Activated naive CD8-positive, alpha-beta T cell (primary cell): ENCODE measurements at regions not wholly inside any gene's neighbourhood (a gene's known extent, or its start where the extent isn't known, plus 50 kb on each side); places are given as distances from the start of the nearest gene placed in this dataset.
"Not testable (repeated sequence)": the region's sequence is repeated elsewhere in the genome, so short reads cannot be mapped to it uniquely, and the experiment has no call there.

Source experiments
- H3K27ac Mint-ChIP-seq: one replicate; pipeline ENCODE4 v1.8.0; 2021; ENCODE audit warnings: mixed read lengths
- H3K27me3 Mint-ChIP-seq: one replicate; pipeline ENCODE4 v1.8.0; 2021; ENCODE audit warnings: mixed read lengths
- H3K36me3 Mint-ChIP-seq: one replicate; pipeline ENCODE4 v1.8.0; 2021; ENCODE audit warnings: mixed read lengths
- H3K4me1 Mint-ChIP-seq: one replicate; pipeline ENCODE4 v1.8.0; 2021; ENCODE audit warnings: low read depth, mixed read lengths
- H3K4me3 Mint-ChIP-seq: one replicate; pipeline ENCODE4 v1.8.0; 2021; ENCODE audit warnings: mild to moderate bottlenecking, mixed read lengths
- H3K9me3 Mint-ChIP-seq: one replicate; pipeline ENCODE4 v1.8.0; 2021; ENCODE audit warnings: low read depth, mixed read lengths

- peaks cover 11% of the 10 kb centered on the region for H3K4me1 Mint-ChIP-seq
- no peaks in the 10 kb centered on the region for H3K36me3 Mint-ChIP-seq
- no peak overlapping the region for H3K27ac Mint-ChIP-seq
- no peaks in the 10 kb centered on the region for H3K27me3 Mint-ChIP-seq
- H3K9me3 Mint-ChIP-seq = no peaks in the 10 kb centered on the region
- no peak overlapping the region for H3K4me3 Mint-ChIP-seq
These were observed 72.1 kb upstream of the ARL4D start for GRCh38 chr17:43326490-43327275.

DNA sequence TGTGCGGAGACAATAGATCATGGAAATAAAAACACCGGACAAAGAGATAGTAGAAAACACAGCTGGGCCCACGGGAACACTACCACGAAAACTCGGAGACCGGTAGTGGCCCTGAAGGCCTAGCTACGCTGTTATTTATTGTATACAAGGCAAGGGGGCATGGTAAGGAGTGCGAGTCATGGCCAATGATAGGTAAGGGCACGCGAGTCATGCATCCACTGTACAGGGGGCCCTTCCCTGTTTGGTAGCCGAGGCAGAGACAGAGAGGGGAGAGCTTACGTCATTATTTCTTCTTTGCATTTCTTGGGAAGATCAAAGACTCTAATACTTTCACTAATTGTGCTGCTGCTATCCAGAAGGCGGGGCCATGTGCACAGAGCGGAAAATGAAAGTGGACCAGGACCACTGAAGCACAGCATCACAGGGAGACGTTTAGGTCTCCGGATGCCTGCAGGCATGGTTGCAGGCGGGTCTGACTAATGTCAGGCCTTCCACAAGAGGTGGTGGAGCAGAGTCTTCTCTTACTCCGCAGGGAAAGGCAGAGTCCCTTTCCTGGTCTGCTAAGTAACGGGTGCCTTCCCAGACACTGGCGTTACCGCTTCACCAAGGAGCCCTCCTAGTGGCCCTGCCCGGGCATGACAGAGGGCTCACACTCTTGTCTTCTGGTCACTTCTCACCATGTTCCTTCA, 74.4 kb upstream of the ARL4D start:
- H3K36me3 Mint-ChIP-seq = no peaks in the 10 kb centered on the region
- no peaks in the 10 kb centered on the region for H3K27me3 Mint-ChIP-seq
- no peaks in the 10 kb centered on the region for H3K9me3 Mint-ChIP-seq
- H3K4me1 Mint-ChIP-seq = peaks cover 11% of the 10 kb centered on the region
- H3K27ac Mint-ChIP-seq = peak overlapping the region; percentile 46
- H3K4me3 Mint-ChIP-seq = no peak overlapping the region

DNA sequence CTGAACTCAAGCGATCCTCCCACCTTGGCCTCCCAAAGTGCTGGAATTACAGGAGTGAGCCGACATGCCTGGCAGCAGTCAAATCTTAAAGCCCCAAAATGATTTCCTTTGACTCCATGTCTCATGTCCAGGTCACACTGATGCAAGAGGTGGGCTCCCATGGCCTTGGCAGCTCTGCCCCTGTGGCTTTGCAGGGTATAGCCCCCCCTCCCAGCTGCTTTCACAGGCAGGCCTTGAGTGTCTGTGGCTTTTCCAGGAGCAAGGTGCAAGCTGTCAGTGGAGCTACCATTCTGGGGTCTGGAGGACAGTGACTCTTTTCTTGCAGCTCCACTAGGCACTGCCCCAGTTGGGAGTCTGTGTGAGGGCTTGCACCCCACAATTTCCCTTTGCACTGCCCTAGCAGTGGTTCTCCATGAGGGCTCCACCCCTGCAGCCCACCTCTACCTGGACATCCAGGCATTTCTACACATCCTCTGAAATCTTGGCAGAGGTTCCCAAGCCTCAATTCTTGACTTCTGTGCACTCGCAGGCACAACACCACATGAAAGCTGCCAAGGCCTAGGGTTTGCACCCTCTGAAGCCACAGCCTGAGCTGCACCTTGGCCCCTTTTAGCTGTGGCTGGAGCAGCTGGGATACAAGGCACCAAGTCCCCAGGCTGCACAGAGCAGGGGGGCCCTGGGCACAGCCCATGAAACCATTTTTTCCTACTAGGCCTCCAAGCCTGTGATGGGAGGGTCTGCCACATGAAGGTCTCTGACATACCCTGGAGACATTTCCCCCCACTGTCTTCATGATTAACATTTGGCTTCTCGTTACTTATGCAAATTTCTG, 79.3 kb upstream of the ARL4D start:
- Mint-ChIP-seq H3K36me3 (no peaks in the 10 kb centered on the region), H3K27me3 (no peaks in the 10 kb centered on the region), H3K9me3 (no peaks in the 10 kb centered on the region), H3K27ac (no peak overlapping the region), H3K4me3 (no peak overlapping the region), H3K4me1 (peaks cover 21% of the 10 kb centered on the region)

- Mint-ChIP-seq H3K4me1 (peaks cover 20% of the 10 kb centered on the region), H3K27ac (no peak overlapping the region), H3K36me3 (no peaks in the 10 kb centered on the region), H3K4me3 (peak overlapping the region; percentile 10), H3K9me3 (no peaks in the 10 kb centered on the region), H3K27me3 (no peaks in the 10 kb centered on the region)
These were observed 82.2 kb upstream of the ARL4D start for GRCh38 chr17:43316522-43317142.

DNA sequence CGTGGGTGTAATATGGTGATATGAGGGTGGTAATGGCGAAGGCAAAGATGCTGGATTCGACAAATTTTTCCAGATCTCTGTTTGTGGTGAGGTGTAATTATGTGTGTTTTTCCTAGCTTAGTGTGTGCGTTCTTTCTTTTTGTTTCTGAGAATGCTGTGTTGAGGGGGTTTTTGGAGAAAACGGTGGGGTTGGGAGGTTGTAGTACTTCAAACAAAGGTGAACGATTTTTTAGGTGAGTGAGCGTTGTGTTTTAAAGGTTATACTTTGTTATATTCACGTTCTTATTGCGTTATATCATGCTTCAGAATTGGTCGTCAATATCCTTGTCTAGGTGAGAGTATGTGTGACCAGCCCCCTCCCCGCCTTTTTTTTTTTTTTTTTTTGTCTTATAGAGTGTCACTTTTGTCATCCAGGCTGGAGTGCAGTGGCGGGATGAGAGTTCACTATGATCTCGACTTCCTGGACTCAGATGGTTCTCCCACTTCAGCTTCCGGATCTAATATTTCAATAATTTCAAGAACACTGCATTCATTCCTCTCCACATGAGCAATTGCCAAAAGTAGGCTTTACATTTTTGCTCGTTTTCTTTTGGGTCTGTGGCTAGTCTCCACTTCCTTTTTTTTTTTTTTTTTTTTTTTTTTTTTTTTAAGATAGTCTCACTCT, 82.2 kb upstream of the RNU2-1 start:
- peaks cover 20% of the 10 kb centered on the region for H3K4me1 Mint-ChIP-seq
- H3K36me3 Mint-ChIP-seq = no peaks in the 10 kb centered on the region
- no peaks in the 10 kb centered on the region for H3K9me3 Mint-ChIP-seq
- no peak overlapping the region for H3K4me3 Mint-ChIP-seq
- H3K27me3 Mint-ChIP-seq = no peaks in the 10 kb centered on the region
- H3K27ac Mint-ChIP-seq = no peak overlapping the region

GRCh38 chr17:43315369-43315768, 81.6 kb upstream of the RNU2-1 start:
- Mint-ChIP-seq H3K27ac (no peak overlapping the region), H3K9me3 (no peaks in the 10 kb centered on the region), H3K4me3 (no peak overlapping the region), H3K27me3 (no peaks in the 10 kb centered on the region), H3K4me1 (peaks cover 22% of the 10 kb centered on the region), H3K36me3 (no peaks in the 10 kb centered on the region)

- Mint-ChIP-seq H3K27me3 (no peaks in the 10 kb centered on the region), H3K9me3 (no peaks in the 10 kb centered on the region), H3K36me3 (no peaks in the 10 kb centered on the region), H3K4me1 (peaks cover 22% of the 10 kb centered on the region), H3K27ac (no peak overlapping the region), H3K4me3 (no peak overlapping the region)
These were observed 80.8 kb upstream of the RNU2-1 start for GRCh38 chr17:43314611-43315011.

DNA sequence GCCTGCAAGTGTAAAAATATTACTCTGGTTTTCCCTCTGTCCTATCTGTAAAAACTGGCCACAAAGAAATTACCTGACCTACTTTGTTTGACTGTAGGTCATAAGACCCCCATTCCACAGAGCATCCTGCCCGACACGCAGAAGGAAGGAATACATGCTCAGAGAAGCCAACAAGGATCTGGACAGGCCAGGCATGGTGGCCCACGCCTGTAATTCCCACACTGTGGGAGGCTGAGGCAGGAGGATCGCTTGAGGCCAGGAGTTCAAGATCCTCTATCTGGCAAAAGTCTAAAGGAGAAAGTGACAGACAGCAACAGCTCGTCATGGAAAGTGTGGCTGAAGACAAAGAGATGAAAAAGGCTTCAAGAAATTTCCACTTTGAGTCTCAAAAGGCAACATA, 78.2 kb upstream of the RNU2-1 start:
- Mint-ChIP-seq H3K27ac (peak overlapping the region; percentile 58), H3K4me1 (peaks cover 12% of the 10 kb centered on the region), H3K27me3 (no peaks in the 10 kb centered on the region), H3K36me3 (no peaks in the 10 kb centered on the region), H3K9me3 (no peaks in the 10 kb centered on the region), H3K4me3 (no peak overlapping the region)

GRCh38 chr17:43309505-43310332, 75.9 kb upstream of the RNU2-1 start:
- Mint-ChIP-seq H3K27ac (no peak overlapping the region), H3K27me3 (no peaks in the 10 kb centered on the region), H3K9me3 (no peaks in the 10 kb centered on the region), H3K4me1 (peaks cover 6% of the 10 kb centered on the region), H3K36me3 (no peaks in the 10 kb centered on the region), H3K4me3 (no peak overlapping the region)

DNA sequence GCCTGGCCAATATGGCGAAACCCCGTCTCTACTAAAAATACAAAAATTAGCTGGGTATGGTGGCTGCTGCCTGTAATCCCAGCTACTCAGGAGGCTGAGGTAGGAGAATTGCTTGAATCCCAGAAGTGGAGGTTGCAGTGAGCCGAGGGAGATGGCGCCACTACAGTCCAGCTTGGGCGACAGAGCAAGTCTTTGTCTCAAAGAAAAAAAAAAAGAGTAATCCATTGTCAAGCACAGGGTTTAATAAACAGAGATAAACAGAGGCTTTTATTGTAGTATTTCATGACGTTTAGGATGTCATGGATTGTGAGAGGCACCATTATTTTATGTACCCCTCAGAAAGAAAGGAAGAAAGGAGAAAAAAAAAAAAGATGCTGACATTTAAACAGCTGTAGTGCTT, 75.2 kb upstream of the RNU2-1 start:
- no peaks in the 10 kb centered on the region for H3K27me3 Mint-ChIP-seq
- peaks cover 6% of the 10 kb centered on the region for H3K4me1 Mint-ChIP-seq
- H3K36me3 Mint-ChIP-seq = no peaks in the 10 kb centered on the region
- no peak overlapping the region for H3K27ac Mint-ChIP-seq
- no peaks in the 10 kb centered on the region for H3K9me3 Mint-ChIP-seq
- no peak overlapping the region for H3K4me3 Mint-ChIP-seq

- not testable (repeated sequence) for H3K27me3 Mint-ChIP-seq, H3K9me3 Mint-ChIP-seq
These were observed 71.0 kb upstream of the RNU2-1 start for GRCh38 chr17:43304792-43305191.

DNA sequence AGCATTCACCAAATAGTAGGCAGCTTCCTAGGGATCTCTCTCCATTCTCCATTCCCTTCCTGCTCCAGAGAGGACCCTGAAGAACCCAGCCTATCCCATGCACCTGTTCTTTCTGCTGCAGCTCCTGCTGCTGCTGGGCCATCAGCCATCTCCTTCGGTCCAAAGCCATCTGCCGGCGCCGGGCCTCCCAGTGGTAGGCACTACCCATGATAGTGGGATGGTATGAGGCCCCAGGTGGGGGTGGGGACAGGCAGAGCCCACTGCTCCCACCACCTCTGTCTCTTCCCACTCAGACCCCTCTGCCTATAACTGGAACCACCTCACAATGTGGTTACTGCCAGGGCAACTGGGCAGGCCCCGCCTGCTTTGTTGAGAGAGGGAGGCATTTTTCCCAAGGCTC, 69.3 kb upstream of the RNU2-1 start:
- H3K27me3 Mint-ChIP-seq, H3K27ac Mint-ChIP-seq, H3K36me3 Mint-ChIP-seq, H3K4me3 Mint-ChIP-seq, H3K4me1 Mint-ChIP-seq, H3K9me3 Mint-ChIP-seq: not testable (repeated sequence)

More at GRCh38 chr17:43304792-43305191, 71.0 kb upstream of the RNU2-1 start:
- H3K36me3 Mint-ChIP-seq, H3K27ac Mint-ChIP-seq, H3K4me1 Mint-ChIP-seq, H3K4me3 Mint-ChIP-seq: not testable (repeated sequence)

GRCh38 chr17:43299300-43300076, 65.7 kb upstream of the RNU2-1 start:
- not testable (repeated sequence) for H3K36me3 Mint-ChIP-seq, H3K9me3 Mint-ChIP-seq, H3K4me3 Mint-ChIP-seq, H3K27ac Mint-ChIP-seq, H3K27me3 Mint-ChIP-seq, H3K4me1 Mint-ChIP-seq
